NCI-H82 treated with DMSO at 0.1 percent for 48 hours (cell line): ENCODE measurements at regions not wholly inside any gene's neighbourhood (a gene's known extent, or its start where the extent isn't known, plus 50 kb on each side); places are given as distances from the start of the nearest gene placed in this dataset.
"Not testable (repeated sequence)": the region's sequence is repeated elsewhere in the genome, so short reads cannot be mapped to it uniquely, and the experiment has no call there.

Source experiments
- DNase-seq: peaks from one replicate; lab custom pipeline; 2025; ENCODE audit not compliant: unreplicated experiment; lab: John Stamatoyannopoulos, UW

GRCh38 chr5:130957151-130957550, 207.9 kb downstream of the HINT1 start:
- DNase-seq = no peak

GRCh38 chr5:130955041-130955440, 210.0 kb downstream of the HINT1 start:
- DNase-seq = no peak

GRCh38 chr5:130954336-130954735, 210.7 kb downstream of the HINT1 start:
- no peak for DNase-seq

- DNase-seq = no peak
Measured at GRCh38 chr5:130939059-130939458, 226.0 kb downstream of the HINT1 start.

- no peak for DNase-seq
Measured at GRCh38 chr5:130937046-130937445, 228.0 kb downstream of the HINT1 start.

GRCh38 chr5:130923543-130924124, 241.4 kb downstream of the HINT1 start:
- DNase-seq = peak; percentile 2

- DNase-seq = no peak
Measured at GRCh38 chr5:130912088-130912487, 253.0 kb downstream of the HINT1 start.

- DNase-seq = no peak
Measured at GRCh38 chr5:130908186-130908585, 256.9 kb downstream of the HINT1 start.

- peak; percentile 20 for DNase-seq
Measured at GRCh38 chr5:130897537-130898195, 267.4 kb downstream of the HINT1 start.

- DNase-seq = not testable (repeated sequence)
Measured at GRCh38 chr5:130897181-130897536, 267.9 kb downstream of the HINT1 start.

GRCh38 chr5:130896636-130897035, 268.4 kb downstream of the HINT1 start:
- DNase-seq = no peak

- no peak for DNase-seq
Measured at GRCh38 chr5:130893006-130893405, 272.1 kb downstream of the HINT1 start.

- DNase-seq = no peak
Measured at GRCh38 chr5:130890610-130891009, 274.4 kb downstream of the HINT1 start.

- DNase-seq = no peak
Measured at GRCh38 chr5:130885691-130886090, 279.4 kb downstream of the HINT1 start.

- DNase-seq = no peak
Measured at GRCh38 chr5:130885027-130885426, 280.0 kb downstream of the HINT1 start.

- DNase-seq = no peak
Measured at GRCh38 chr5:130884023-130884422, 281.0 kb downstream of the HINT1 start.

GRCh38 chr5:130875656-130876055, 289.4 kb downstream of the HINT1 start:
- DNase-seq = no peak

GRCh38 chr5:130874861-130875417, 290.1 kb downstream of the HINT1 start:
- DNase-seq = no peak

- DNase-seq = peak; percentile 2
Measured at GRCh38 chr5:130871346-130872086, 293.5 kb downstream of the HINT1 start.

GRCh38 chr5:130870691-130871090, 294.4 kb downstream of the HINT1 start:
- DNase-seq = no peak

GRCh38 chr5:130868186-130868840, 296.7 kb downstream of the HINT1 start:
- no peak for DNase-seq
